Neuronal stem cell (in vitro differentiated cells): ENCODE measurements at regions not wholly inside any gene's neighbourhood (a gene's known extent, or its start where the extent isn't known, plus 50 kb on each side); places are given as distances from the start of the nearest gene placed in this dataset.

Experiments
- DNase-seq: peaks from one replicate; pipeline ENCODE4 v3.0.0-alpha.2; 2013; ENCODE audit warnings: low spot score
- H2AFZ ChIP-seq: one replicate; pipeline ENCODE4 v1.6.1; 2013; ENCODE audit warnings: mild to moderate bottlenecking, low read length, inconsistent platforms
- H2AK5ac ChIP-seq: 2 replicates; pipeline ENCODE4 v1.6.1; 2013; ENCODE audit warnings: low read depth, mild to moderate bottlenecking, inconsistent platforms, low read length, moderate library complexity, mixed read lengths
- H2BK120ac ChIP-seq: 2 replicates; pipeline ENCODE4 v1.6.1; 2013; ENCODE audit warnings: low read depth, mild to moderate bottlenecking, inconsistent platforms, low read length, moderate library complexity, mixed read lengths
- H2BK12ac ChIP-seq: one replicate; pipeline ENCODE4 v1.6.1; 2013; ENCODE audit warnings: low read length, inconsistent platforms
- H2BK15ac ChIP-seq: 2 replicates; pipeline ENCODE4 v1.6.1; 2013; ENCODE audit warnings: mild to moderate bottlenecking, low read length, inconsistent platforms, mixed read lengths
- H2BK5ac ChIP-seq: one replicate; pipeline ENCODE4 v1.6.1; 2013; ENCODE audit warnings: inconsistent platforms, mild to moderate bottlenecking, low read length, moderate library complexity
- H3K14ac ChIP-seq: one replicate; pipeline ENCODE4 v1.6.1; 2013; ENCODE audit warnings: low read length, inconsistent platforms
- H3K18ac ChIP-seq: 2 replicates; pipeline ENCODE4 v1.6.1; 2013; ENCODE audit warnings: low read length, inconsistent platforms
- H3K23ac ChIP-seq: 2 replicates; pipeline ENCODE4 v1.6.1; 2013; ENCODE audit warnings: low read depth, mild to moderate bottlenecking, mixed read lengths, low read length, inconsistent platforms; ENCODE audit not compliant: poor library complexity
- H3K27ac ChIP-seq: replicated peaks from 3 replicates; pipeline ENCODE4 v1.5.1; 2013; ENCODE audit warnings: low read length, inconsistent platforms
- H3K27me3 ChIP-seq, 3 experiments: 2 replicates each; pipeline ENCODE4 v1.6.1; 2013; ENCODE audit warnings: low read length in 3 of 3, mild to moderate bottlenecking in 2 of 3, inconsistent platforms in 1 of 3, low read depth in 1 of 3, mixed read lengths in 1 of 3, moderate library complexity in 1 of 3; ENCODE audit not compliant: control insufficient read depth in 3 of 3, insufficient read depth in 3 of 3
- H3K36me3 ChIP-seq, 2 donors: replicated peaks in 1 of 2; 2 replicates each; pipeline ENCODE4 v1.6.1; 2013; ENCODE audit warnings: low read length in 2 of 2; ENCODE audit not compliant: control insufficient read depth in 2 of 2, insufficient read depth in 2 of 2
- H3K4ac ChIP-seq: 2 replicates; pipeline ENCODE4 v1.6.1; 2013; ENCODE audit warnings: inconsistent platforms, mild to moderate bottlenecking, low read length, moderate library complexity
- H3K4me1 ChIP-seq, 2 donors: 1 replicate in 1 of 2; 2 replicates in 1 of 2; pipeline ENCODE4 v1.6.1; 2013; ENCODE audit warnings: low read length in 2 of 2, low read depth in 1 of 2; ENCODE audit not compliant: control insufficient read depth in 2 of 2, insufficient read depth in 1 of 2
- H3K4me2 ChIP-seq: one replicate; pipeline ENCODE4 v1.6.1; 2013; ENCODE audit warnings: mild to moderate bottlenecking, low read length, inconsistent platforms; ENCODE audit not compliant: insufficient read depth, poor library complexity, severe bottlenecking
- H3K4me3 ChIP-seq, 2 donors: 2 replicates each; pipeline ENCODE4 v1.5.1; 2013; ENCODE audit warnings: low read length in 2 of 2, mild to moderate bottlenecking in 2 of 2, inconsistent platforms in 1 of 2, moderate library complexity in 1 of 2
- H3K79me1 ChIP-seq: one replicate; pipeline ENCODE4 v1.6.1; 2013; ENCODE audit warnings: low read depth, mild to moderate bottlenecking, inconsistent platforms, low read length, moderate library complexity
- H3K9ac ChIP-seq: one replicate; pipeline ENCODE4 v1.6.1; 2013; ENCODE audit warnings: mild to moderate bottlenecking, low read depth, low read length, inconsistent platforms; ENCODE audit not compliant: poor library complexity
- H3K9me3 ChIP-seq, 2 donors: replicated peaks in 1 of 2; 2 replicates each; pipeline versions ENCODE3 to v1.6.1; 2013; ENCODE audit warnings: low read length in 2 of 2, mild to moderate bottlenecking in 2 of 2, inconsistent platforms in 1 of 2, low read depth in 1 of 2, mixed read lengths in 1 of 2, moderate library complexity in 1 of 2; ENCODE audit not compliant: control insufficient read depth in 2 of 2, insufficient read depth in 1 of 2
- H4K8ac ChIP-seq: one replicate; pipeline ENCODE4 v1.6.1; 2013; ENCODE audit warnings: low read depth, mild to moderate bottlenecking, inconsistent platforms, low read length, moderate library complexity
- H4K91ac ChIP-seq: one replicate; pipeline ENCODE4 v1.6.1; 2013; ENCODE audit warnings: low read length, low read depth, mild to moderate bottlenecking, inconsistent platforms; ENCODE audit not compliant: poor library complexity
- WGBS, 2 donors: extraction: QIAGEN DNeasy Blood & Tissue Kit; methylation state at CpG; one replicate each; pipeline ENCODE4 v1.1.7; 2013; ENCODE audit warnings: missing lambda C conversion rate in 2 of 2, mixed read lengths in 1 of 2; ENCODE audit not compliant: insufficient read length in 2 of 2, insufficient replicate concordance in 1 of 2; ENCODE audit errors: extremely low coverage in 2 of 2; 5-methylcytosine and 5-hydroxymethylcytosine counted together

- H2AK5ac ChIP-seq, result no peak overlapping the region
- H2BK15ac ChIP-seq, result no peak overlapping the region
- no peak overlapping the region for H2AFZ ChIP-seq
- peaks cover 0 to 2% of the 10 kb centered on the region in 2 donors for H3K9me3 ChIP-seq
- no peak overlapping the region for H3K9ac ChIP-seq
- no peaks in the 10 kb centered on the region for H3K36me3 ChIP-seq
- no peak overlapping the region for H3K23ac ChIP-seq
- H3K4me1 ChIP-seq, result peaks cover 0 to 5% of the 10 kb centered on the region in 2 donors
- H4K91ac ChIP-seq, result no peak overlapping the region
- no peaks in the 10 kb centered on the region for H3K79me1 ChIP-seq
- no peak overlapping the region for H2BK120ac ChIP-seq
- WGBS, 2 donors, result no CpG with 5 or more reads among the region's 1 CpG
- H3K18ac ChIP-seq, result no peak overlapping the region
- no peak overlapping the region for H3K4me3 ChIP-seq
- H4K8ac ChIP-seq, result no peak overlapping the region
- H3K4me2 ChIP-seq, result no peak overlapping the region
- H3K14ac ChIP-seq, result no peak overlapping the region
- H3K27ac ChIP-seq, result no peak overlapping the region
- H3K27me3 ChIP-seq, result no peaks in the 10 kb centered on the region
- H2BK12ac ChIP-seq, result no peak overlapping the region
- no peak for DNase-seq
- H3K4ac ChIP-seq, result no peak overlapping the region
- no peak overlapping the region for H2BK5ac ChIP-seq
Observed at GRCh38 chr2:66344087-66344663, 90.8 kb upstream of the MEIS1 start.

- peaks cover 0 to 5% of the 10 kb centered on the region in 2 donors for H3K4me1 ChIP-seq
- H2BK120ac ChIP-seq, result no peak overlapping the region
- H3K9ac ChIP-seq, result no peak overlapping the region
- no peak overlapping the region for H3K4me2 ChIP-seq
- no peak overlapping the region for H3K4me3 ChIP-seq
- H3K79me1 ChIP-seq, result no peaks in the 10 kb centered on the region
- H3K18ac ChIP-seq, result no peak overlapping the region
- H3K23ac ChIP-seq, result no peak overlapping the region
- H2BK15ac ChIP-seq, result no peak overlapping the region
- H3K4ac ChIP-seq, result no peak overlapping the region
- no peak overlapping the region for H2BK5ac ChIP-seq
- no peak overlapping the region for H2AK5ac ChIP-seq
- no peaks in the 10 kb centered on the region for H3K27me3 ChIP-seq
- no CpG with 5 or more reads among the region's 1 CpG for WGBS, 2 donors
- H3K14ac ChIP-seq, result no peak overlapping the region
- H2AFZ ChIP-seq, result no peak overlapping the region
- no peak overlapping the region for H4K8ac ChIP-seq
- peaks cover 0 to 2% of the 10 kb centered on the region in 2 donors for H3K9me3 ChIP-seq
- no peak overlapping the region for H2BK12ac ChIP-seq
- no peaks in the 10 kb centered on the region for H3K36me3 ChIP-seq
- no peak overlapping the region for H4K91ac ChIP-seq
- no peak for DNase-seq
- H3K27ac ChIP-seq, result no peak overlapping the region
Observed at GRCh38 chr2:66343259-66343658, 91.7 kb upstream of the MEIS1 start.

- no peak overlapping the region for H2AFZ ChIP-seq
- H3K4me1 ChIP-seq, result no peaks in the 10 kb centered on the region
- no peak overlapping the region for H3K18ac ChIP-seq
- H3K23ac ChIP-seq, result no peak overlapping the region
- H3K27me3 ChIP-seq, result no peaks in the 10 kb centered on the region
- DNase-seq, result no peak
- no peak overlapping the region for H3K4me3 ChIP-seq
- no peak overlapping the region for H3K27ac ChIP-seq
- H4K91ac ChIP-seq, result no peak overlapping the region
- H2BK120ac ChIP-seq, result no peak overlapping the region
- no peak overlapping the region for H2AK5ac ChIP-seq
- H3K14ac ChIP-seq, result no peak overlapping the region
- H3K36me3 ChIP-seq, result no peaks in the 10 kb centered on the region
- WGBS, 2 donors, result no CpG with 5 or more reads among the region's 5 CpGs
- no peaks in the 10 kb centered on the region for H3K79me1 ChIP-seq
- no peak overlapping the region for H2BK5ac ChIP-seq
- peaks cover 0 to 2% of the 10 kb centered on the region in 2 donors for H3K9me3 ChIP-seq
- no peak overlapping the region for H3K4me2 ChIP-seq
- H2BK15ac ChIP-seq, result no peak overlapping the region
- H2BK12ac ChIP-seq, result no peak overlapping the region
- no peak overlapping the region for H4K8ac ChIP-seq
- no peak overlapping the region for H3K4ac ChIP-seq
- H3K9ac ChIP-seq, result no peak overlapping the region
Observed at GRCh38 chr2:66340521-66340920, 94.4 kb upstream of the MEIS1 start.

DNA sequence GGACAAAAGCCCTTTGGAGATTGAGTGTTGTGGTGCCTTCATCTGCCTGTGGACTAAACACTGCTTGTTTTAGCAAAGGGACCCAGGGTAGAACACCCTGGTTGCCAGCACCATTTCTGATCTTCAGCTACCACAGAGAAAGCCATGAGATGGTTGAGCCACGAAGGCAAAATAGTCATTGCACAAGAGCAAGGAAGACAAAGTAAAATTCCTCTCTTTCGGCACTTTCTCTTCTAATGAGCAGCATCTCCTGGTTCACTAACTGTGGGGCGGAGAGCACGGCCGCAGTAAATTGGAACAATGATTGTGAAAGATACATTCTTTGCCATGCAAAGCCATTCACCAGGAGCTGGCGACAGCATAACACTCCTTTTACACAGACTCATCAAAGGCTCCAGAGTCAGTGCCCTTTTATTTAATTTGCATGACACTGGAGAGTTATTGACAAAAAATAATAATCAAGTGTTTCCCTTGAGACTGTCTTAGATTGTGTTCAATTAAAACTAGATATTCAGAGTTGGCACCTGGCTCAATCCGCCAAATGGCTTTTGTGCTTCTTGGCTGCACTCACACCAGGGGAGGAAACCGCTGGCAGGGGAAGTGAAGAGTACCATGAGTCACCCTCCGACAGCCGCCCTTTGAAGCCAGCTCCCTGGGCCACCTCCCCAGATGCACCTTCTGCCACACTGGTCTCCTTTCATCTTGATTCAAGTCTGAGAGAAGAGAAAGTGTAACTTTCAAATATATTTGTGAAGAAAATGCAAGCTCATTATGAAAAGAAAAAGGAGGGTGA, 100.5 kb upstream of the MEIS1 start:
- Histone ChIP-seq H3K23ac (no peak overlapping the region), H3K18ac (no peak overlapping the region), H3K9ac (no peak overlapping the region), H3K9me3 (no peaks in the 10 kb centered on the region), H3K4me2 (no peak overlapping the region), H2BK12ac (no peak overlapping the region), H3K27me3 (no peaks in the 10 kb centered on the region), H4K91ac (no peak overlapping the region), H2AK5ac (no peak overlapping the region), H3K79me1 (no peaks in the 10 kb centered on the region), H2AFZ (peak overlapping the region; percentile 2), H2BK5ac (no peak overlapping the region), H3K14ac (no peak overlapping the region), H3K4me3 (no peak overlapping the region), H2BK15ac (no peak overlapping the region), H3K27ac (peak overlapping the region; percentile 19), H3K36me3 (no peaks in the 10 kb centered on the region), H2BK120ac (no peak overlapping the region), H4K8ac (no peak overlapping the region), H3K4me1 (peaks cover 2 to 5% of the 10 kb centered on the region in 2 donors), H3K4ac (no peak overlapping the region)
- WGBS, 2 donors, result no CpG with 5 or more reads among the region's 10 CpGs
- DNase-seq, result no peak
